SIG-M5 treated with dmso at 0.1 percent for 504 hours (cell line): ENCODE measurements at regions not wholly inside any gene's neighbourhood (a gene's known extent, or its start where the extent isn't known, plus 50 kb on each side); places are given as distances from the start of the nearest gene placed in this dataset.
A peak's percentile ranks its signal among the peaks of the same experiment; 100 is the strongest.

Experiments
- DNase-seq: peaks from one replicate; lab custom pipeline; 2025; ENCODE audit not compliant: unreplicated experiment; lab: John Stamatoyannopoulos, UW

DNA sequence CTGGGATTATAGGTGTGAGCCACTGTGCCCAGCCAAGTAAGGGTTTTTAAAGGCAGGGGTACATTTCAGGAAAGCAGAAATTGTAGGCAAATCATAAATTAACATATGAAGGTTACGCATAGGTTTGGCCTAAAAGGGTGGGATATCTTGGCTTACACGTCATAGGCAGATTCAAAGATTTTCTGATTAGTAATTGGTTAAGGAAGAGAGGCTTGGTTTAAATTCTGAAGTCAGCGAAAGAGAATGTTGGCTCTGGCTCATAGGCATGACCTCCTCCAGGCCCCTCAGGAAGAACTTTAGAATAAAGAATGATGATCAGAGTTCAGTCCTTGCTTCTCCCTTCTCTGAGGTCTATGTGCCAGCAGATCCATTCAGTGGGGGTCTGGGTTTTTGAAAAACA is 124.8 kb upstream of the RBBP6 start:
- DNase-seq, result no peak

DNA sequence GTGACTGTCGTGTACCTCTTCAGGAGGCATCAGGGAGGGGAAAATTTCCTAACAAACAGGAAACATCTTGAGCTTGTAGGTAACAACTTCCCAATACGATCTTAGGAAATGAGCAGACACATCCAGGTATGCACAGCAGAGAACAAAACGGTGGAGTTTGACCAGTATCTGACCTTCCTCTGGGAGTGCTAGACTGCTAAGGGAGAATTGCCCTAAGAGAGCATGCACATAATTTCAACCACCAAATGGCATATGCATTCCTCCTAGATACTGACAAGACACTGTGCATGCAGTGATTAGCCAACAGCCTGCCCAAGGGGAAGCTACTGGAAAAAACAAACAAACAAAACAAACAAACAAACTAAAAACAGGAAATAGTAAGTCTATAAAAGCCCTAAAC is 120.6 kb upstream of the RBBP6 start:
- DNase-seq, result no peak

DNA sequence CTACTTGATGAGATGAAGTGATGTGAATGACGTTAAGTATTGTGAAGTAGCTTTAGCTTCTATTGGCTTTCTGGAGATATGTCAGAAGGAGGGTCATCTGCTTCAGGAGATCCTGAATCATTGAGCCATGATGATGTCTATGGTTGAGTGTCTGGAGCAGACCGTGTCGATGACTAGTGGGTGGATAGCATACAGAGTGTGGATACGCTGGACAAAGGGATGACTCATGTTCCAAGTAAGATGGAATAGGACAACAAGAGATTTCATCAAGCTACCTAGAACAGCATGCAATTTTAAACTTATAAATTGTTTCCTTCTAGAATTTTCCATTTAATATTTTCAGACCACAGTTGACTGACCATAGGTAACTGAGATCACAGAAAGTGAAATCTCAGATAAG is 116.1 kb upstream of the RBBP6 start:
- DNase-seq, result no peak

DNA sequence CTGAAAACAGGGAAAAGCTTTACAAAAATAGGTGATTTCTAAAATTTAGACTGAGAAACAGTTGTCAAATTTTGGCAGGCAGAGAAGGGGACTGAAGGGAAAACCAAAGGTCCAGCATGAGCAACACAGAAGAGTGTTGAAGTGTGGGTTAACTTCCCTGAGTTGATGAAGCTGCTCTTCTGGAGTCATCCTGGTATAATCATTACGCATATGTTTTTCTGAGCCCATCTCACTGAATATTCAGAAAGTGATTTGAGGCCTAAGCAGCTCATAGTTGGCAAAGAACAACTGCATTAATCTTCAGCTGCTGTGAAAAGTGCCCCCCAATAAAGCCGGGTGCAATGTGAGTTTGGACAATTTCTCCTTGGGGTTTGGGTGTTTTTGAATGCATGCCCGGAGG is 115.0 kb upstream of the RBBP6 start:
- DNase-seq, result no peak

DNA sequence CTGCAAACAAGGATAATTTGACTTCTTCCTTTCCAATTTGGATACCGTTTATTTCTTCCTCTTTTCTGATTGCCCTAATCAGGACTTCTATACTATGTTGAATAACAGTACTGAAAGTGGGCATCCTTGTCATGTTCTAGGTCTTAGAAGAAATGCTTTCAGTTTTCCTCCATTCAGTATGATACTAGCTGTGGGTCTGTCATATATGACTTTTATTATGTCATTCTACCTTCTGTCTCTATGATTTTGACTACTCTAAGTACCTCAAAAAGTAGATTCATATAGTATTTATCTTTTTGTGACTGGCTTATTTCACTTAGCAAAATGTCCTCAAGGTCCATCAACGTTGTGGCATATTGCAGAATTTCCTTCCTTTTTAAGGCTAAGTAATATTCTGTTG is 111.5 kb upstream of the RBBP6 start:
- no peak for DNase-seq

DNA sequence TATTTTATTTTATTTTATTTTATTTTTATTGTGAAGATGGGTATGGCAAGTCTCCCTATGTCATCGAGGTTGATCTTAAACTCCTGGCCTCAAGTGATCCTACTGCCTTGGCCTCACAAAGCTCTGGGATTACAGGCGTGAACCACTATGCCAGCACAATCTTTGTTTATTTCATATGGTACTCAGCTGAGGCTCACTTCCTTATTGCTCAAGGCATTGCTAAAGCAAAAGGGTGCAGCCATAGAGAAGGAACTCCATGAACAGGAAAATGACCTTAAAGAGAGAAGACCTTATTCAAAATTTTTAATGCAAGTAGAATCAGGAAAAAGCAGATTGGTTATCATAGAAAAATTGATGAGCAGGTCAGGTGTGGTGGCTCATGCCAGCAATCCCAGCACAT is 110.6 kb upstream of the RBBP6 start:
- peak; percentile 38 for DNase-seq

DNA sequence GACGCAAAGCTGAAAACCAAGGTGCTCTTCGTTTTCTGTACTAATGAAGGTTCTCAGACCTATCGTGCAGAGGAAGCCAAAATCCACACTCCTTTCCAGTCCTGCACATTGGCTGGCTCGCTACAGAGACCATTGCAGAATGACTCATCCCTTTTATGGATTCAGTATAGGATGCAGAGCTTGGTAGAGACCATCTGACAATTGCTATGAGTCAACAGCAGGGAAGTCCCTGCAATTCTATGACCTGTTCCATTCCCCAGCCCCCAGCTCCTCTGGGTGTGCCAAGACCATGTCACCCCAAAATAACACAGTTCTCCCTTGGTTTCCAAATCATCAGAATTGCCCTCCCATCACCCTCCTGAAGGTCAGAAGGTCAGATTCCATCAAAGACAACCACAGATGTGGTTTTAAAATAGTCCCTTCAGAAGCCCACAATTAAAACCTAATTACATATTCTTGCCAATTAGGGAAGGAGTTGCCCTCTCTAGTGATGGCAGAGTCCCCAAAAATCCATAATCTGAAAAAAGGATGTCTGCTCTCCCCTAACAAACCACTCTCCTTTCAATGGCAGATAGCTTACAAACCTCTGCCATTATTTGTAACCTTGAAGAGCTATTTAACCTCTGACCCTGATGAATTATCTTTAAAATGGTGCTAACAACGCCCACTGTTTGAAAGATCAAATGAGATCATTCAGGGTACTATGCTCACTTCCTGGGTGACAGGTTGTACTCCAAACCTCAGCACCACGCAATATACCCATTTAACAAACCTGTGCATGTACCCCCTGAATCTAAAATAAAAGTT is 108.2 kb upstream of the RBBP6 start:
- no peak for DNase-seq

DNA sequence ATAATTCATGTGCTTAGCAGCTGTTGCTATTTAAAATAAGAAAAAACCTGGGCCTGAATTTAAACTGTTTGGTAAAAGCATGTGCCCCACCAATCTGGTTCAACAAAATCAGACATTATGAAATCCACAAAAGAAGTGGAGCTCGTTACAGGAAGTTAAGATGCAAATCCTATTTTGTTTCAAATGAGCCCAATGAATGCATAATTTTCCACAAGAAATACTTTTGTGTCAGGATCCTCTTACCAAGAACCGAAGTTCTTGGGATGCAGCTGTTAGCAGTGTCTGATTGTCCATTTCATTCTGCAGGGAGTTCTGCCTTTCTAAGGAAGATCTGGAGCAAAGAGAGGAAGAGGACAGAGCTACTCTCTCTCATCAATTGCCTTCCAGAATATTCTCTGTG is 105.7 kb upstream of the RBBP6 start:
- no peak for DNase-seq

DNA sequence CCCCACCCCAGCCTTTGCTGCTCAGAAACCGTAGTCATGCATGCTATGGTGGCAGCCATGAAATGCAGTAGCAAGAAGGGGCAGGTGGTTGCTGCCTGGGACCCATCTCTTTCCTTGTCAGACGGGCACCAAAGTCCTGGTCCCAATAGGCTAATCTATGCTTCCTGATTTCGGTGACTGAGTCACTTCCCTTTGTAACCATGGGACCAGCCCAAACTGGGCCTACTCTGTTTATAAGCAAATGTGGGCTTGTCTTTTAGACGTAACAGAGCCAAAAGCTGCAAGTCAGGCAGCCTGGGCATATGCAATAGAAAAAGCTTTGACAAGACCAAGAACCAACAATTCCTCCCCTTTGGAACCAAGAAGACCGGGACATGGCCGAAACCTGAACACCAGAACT is 99.1 kb upstream of the RBBP6 start:
- DNase-seq, result peak; percentile 46

DNA sequence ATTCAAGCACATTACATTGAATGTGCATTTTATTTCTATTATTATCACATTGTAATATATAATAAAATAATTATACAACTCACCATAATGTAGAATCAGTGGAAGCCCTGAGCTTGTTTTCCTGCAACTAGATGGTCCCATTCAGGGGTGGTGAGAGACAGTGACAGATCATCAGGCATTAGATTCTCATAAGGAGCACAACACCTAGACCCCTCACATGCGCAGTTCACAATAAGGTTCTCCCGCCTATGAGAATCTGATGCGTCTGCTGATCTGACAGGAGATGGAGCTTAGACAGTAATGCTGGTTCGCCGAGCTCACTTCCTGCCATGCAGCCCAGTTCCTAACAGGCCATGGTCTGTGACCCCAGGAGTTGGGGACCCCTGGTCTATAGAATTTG is 96.7 kb upstream of the RBBP6 start:
- DNase-seq, result no peak

DNA sequence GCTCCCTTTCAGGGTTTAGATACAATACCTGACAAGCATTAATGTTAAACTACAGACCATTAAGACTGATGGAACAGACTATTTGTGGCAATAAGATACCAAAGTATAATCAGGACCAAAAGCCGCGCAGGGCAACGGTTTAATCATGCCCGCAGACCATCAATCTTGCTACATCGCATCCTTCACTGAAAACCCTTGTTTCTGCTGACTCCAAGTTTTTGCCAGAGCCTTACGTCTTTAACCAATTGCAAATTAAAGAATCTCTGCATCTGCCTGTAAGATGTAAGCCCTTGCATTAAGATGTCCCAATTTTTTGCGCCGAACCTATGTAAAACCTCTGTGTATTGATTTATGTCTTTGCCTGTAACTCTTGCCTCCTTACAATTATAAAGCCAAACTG is 94.2 kb upstream of the RBBP6 start:
- DNase-seq, result no peak

DNA sequence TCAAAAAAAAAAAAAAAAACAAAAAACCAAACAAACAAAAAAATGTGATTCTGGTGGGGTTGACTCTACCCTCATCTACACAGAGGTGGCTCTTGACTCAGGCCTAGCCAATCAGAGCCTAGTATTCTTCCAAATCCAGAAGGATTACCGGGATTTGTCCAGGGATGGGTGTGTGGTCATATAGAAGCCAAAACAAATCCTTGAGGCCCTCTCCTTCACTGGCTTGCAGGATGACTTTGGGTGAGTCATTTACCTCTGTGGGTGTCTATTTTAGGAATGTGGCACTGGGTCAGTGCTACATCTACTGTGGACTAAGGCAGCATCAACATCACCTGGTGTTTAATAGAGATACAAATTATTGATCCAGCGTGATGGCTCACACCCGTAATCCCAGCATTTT is 93.2 kb upstream of the RBBP6 start:
- DNase-seq, result no peak

DNA sequence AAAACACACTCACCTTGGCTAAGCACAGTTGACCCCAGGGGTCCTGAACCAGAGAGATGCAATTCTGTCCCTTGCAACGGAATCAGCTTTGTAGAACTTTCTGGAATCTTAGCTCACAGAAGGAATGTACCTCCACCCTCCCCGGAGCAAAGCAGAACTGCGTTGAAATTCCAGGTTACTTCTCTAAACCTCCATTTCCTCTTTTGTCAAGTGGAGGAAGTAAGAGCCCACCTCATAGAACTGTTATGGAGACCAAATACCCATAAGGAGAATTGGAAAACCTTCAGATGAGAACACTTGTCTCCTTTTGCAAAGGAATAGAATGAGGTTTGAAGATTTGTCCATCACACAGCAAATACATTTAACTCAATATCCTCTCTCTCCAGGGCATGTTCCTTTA is 86.6 kb upstream of the RBBP6 start:
- DNase-seq, result no peak

DNA sequence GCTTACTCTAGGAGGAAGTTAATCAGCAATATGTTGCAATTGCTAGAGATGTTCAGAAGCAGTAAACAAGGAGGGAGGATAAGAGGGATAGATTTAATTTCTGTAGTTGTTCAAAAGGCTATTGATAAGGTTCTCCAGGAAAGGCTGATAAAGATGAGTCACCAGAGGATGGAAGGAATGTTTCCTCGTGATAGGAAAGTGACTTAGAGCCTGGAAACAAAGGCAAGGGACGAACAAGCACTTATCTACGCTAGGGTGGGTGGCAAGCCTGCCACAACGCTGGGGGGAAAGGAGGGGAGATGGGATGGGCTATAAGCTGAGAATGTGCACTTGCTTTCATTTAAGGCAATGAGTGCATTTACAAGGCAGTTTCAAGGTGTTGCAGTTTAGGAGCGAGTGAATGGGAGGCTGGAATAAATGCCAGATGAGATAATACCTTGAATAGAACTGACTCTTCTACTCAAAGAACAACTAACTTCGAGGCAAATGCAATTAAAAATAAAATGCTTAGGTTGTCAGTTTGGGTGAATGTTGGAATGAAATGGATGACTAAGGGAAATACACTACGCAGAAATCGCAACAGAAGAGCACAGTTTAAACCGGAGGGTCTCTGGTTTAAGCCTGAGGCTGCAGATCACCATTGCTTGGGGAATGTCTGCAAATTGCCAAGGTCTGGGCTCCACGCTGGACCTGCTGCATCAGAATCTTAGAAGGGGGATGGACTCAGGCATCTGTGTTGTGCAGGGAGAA is 76.0 kb upstream of the RBBP6 start:
- no peak for DNase-seq

DNA sequence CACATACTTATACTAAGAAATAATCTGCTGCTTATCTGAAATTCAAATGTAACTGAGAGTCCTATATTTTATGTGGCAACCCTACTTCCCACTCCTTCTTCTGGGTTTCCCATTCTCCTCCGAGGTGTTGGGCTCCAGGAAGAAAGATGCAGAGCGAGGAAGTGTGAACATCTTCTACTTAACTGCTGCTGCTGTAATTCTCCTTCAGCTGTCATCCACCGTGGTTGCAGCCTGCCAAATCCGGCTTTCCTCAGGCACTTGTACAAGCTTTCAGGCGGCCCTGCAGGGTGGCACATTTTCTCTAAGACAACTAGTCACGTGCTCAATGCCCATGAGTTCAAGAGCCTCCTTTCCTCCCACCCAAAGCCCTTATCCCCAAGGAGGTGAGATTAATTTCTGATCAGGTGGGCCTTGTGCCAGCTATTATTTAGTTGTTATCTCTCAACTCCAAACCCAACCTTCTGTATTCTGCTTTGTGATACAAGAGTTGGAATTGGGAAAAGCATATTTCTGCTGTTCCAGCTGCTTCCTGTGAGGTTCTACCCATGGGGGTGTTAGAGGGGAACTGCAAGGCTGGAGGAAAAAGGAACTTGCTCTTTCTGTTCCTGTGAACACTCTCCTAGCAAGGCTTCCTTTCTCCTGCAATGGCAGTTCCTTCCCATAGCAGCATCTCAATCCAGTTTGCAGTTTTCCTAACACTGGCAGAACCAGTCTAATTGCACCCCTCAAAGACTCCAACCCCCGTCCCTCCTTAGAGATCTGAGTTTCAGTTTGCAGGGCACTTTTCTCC is 67.6 kb upstream of the RBBP6 start:
- DNase-seq, result no peak

DNA sequence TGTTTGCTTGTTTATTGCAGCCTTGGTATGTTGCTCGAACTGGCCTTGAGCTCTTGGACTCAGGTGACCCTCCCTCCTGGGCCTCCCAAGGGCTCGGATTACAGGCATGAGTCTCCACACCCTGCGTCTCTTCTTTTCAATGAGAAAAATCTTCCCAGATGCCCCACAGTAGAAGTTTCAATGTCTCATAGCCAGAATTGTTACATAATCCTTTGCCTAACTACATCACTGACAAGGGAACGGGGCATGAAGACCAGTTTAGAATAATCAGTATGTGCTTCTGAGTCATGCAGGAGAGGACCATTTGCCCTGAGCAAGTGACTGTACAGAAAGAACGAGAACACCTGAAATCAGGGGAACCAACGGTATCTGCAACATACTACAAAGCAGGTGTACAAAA is 61.9 kb upstream of the RBBP6 start:
- no peak for DNase-seq

DNA sequence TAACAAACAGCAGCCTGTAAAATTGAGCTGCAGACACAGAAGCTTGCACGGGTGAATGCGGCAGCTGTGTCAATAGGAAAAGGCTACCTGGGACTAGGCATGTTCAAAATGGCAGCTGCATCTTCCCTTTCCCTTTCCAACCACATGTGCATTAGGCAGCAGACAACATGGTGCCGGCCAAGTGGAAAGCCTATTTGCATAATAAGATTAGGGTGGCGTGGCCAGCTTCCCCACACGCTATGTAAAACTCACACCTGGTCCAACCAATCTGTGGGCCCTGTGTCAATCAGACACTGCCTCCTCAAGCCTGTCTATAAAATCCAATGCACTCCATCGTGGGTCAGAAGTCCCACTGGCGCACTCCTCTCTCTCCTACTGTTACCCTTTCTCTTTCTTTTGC is 61.0 kb upstream of the RBBP6 start:
- DNase-seq, result no peak

DNA sequence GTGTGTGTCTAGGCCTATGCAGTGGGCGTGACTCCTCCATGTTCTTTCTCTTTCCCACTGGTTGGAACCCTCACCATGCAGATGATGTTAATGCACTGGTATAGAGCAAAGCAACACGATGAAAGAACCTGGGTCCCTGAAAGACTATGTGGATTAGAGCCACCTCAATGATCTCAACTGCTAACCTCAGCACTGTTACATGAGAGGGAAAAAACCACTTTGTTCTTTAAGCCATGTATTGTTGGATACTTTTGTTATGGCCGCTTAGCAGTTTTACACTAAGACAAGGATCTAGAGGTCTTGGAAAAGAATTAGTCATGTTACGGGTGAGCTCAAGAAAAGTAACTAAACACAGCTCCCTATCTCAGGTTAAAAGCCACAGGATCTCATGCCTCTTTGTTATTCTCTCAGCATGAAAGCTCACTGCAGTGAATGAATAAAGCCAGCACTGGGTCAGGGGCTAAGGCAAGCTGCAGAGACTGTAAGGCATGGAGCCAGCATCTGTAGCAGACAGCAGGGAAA is 56.6 kb upstream of the RBBP6 start:
- DNase-seq, result no peak

DNA sequence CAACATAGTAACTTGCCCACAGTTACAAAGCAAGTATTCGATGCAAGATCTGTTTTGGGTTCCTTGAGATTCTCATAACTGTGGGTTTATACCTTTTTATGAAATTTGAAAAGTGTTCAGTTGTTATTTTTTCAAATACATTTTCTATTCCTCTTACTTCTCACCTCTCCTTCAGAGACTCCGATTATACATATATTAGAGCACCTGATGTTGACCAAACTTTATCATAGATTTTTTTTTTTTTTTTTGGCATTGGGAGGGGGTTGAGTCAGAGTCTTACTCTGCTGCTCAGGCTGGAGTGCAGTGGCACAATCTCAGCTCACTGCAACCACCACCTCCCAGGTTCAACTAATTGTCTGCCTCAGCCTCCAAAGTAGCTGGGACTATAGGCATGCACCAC is 51.3 kb upstream of the RBBP6 start:
- no peak for DNase-seq
